ENCODE measurements at regions not wholly inside any gene's neighbourhood (a gene's known extent, or its start where the extent isn't known, plus 50 kb on each side); places are given as distances from the start of the nearest gene placed in this dataset.

DNA sequence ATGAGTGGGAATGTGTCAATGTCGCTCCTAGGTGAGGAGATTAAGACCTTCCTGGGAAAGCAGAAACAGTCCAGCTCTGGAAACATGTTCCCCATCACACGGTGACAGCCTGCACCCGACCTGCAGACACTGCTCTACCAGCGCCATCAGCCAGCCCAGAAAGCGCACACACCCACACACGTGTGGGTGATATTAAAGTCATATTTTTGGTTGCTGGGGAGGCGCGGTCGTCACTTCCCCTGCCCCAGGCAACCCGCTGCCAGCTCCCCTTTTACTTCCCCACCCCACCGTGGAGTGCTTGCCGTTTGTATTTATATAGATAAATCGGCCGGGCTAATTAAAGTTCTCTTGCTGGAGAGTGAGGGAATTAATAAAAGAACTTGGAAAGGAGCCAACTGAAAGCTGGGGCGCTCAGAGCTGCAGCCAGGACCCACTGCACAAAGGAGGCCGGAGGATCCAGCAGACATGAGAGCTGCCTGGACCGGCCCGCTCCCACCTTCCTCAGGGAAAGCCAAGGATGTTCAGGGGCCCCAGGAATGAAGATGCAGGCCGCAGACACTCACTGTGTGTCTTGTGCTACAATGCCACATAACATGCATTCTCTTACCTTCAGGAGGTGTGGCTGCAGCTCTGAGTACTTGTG lies 145.2 kb upstream of the UNC5B start:
- TF ChIP-seq, protein P1, sequence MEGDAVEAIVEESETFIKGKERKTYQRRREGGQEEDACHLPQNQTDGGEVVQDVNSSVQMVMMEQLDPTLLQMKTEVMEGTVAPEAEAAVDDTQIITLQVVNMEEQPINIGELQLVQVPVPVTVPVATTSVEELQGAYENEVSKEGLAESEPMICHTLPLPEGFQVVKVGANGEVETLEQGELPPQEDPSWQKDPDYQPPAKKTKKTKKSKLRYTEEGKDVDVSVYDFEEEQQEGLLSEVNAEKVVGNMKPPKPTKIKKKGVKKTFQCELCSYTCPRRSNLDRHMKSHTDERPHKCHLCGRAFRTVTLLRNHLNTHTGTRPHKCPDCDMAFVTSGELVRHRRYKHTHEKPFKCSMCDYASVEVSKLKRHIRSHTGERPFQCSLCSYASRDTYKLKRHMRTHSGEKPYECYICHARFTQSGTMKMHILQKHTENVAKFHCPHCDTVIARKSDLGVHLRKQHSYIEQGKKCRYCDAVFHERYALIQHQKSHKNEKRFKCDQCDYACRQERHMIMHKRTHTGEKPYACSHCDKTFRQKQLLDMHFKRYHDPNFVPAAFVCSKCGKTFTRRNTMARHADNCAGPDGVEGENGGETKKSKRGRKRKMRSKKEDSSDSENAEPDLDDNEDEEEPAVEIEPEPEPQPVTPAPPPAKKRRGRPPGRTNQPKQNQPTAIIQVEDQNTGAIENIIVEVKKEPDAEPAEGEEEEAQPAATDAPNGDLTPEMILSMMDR (IDR thresholded peaks at IDR 0.05; ENCODE audit: unreplicated experiment) = no peak
- peaks cover 27% of the 10 kb centered on the region for H3K4me1 Mint-ChIP-seq
- no peak overlapping the region for H3K27ac Mint-ChIP-seq
- DNase-seq (ENCODE audit: low spot score in 2 of 2, unreplicated experiment in 2 of 2) = no peak
- H3K4me3 Mint-ChIP-seq = no peak overlapping the region
- H3K36me3 Mint-ChIP-seq = no peaks in the 10 kb centered on the region
- H3K27me3 Mint-ChIP-seq (ENCODE audit: low read depth) = peaks cover 20% of the 10 kb centered on the region
- no peaks in the 10 kb centered on the region for H3K9me3 Mint-ChIP-seq

GRCh38 chr10:71068861-71069271 lies 143.5 kb upstream of the UNC5B start:
- peaks cover 28% of the 10 kb centered on the region for H3K27me3 Mint-ChIP-seq (ENCODE audit: low read depth)
- H3K36me3 Mint-ChIP-seq = no peaks in the 10 kb centered on the region
- peaks cover 20% of the 10 kb centered on the region for H3K4me1 Mint-ChIP-seq
- TF ChIP-seq, protein P1 (IDR thresholded peaks at IDR 0.05; ENCODE audit: unreplicated experiment) = no peak
- DNase-seq (ENCODE audit: low spot score in 2 of 2, unreplicated experiment in 2 of 2) = no peak
- no peak overlapping the region for H3K27ac Mint-ChIP-seq
- H3K9me3 Mint-ChIP-seq = no peaks in the 10 kb centered on the region
- H3K4me3 Mint-ChIP-seq = no peak overlapping the region

DNA sequence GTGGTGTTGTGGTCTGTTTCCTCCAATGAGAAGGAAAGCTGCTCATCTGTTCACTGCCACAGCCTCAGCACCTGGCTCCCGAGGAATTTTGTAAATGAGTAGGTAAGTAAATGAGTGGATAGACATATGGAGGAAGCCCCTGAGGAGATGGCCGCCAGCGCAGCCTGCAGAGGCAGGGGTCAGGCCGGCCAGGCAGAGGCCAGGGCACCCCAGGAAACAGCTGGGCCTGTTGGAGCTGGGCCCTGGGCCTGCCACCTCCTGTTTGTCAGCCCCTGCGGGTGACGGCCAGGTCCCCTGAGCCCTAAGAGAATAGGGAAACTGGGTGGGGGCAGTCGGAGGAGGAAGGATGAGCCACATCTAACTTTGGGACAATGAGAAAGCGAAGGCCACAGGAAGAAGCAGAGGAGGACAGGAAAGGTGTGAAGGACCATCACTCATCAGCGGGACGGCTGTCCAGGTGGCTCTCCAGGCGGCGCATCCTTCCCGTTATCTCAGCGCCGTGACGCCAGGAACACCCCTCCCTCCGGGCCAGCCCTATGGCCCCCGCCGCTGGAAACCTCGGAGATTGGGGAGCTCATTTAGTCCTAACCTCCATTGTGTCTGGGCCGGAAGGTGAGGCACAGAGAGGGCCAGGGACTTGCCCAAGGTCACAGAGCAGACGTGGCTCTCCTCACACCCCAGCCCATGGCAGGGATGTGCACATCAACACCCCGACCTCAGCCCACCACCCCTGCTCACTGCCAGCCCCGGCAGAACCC lies 142.3 kb upstream of the UNC5B start:
- Mint-ChIP-seq H3K4me1 (peaks cover 16% of the 10 kb centered on the region), H3K9me3 (no peaks in the 10 kb centered on the region), H3K36me3 (no peaks in the 10 kb centered on the region), H3K4me3 (no peak overlapping the region), H3K27me3 (ENCODE audit: low read depth) (peaks cover 31% of the 10 kb centered on the region), H3K27ac (no peak overlapping the region)
- TF ChIP-seq, protein P1 (IDR thresholded peaks at IDR 0.05; ENCODE audit: unreplicated experiment) = no peak
- no peak for DNase-seq (ENCODE audit: low spot score in 2 of 2, unreplicated experiment in 2 of 2)

- no peak overlapping the region for H3K4me3 Mint-ChIP-seq
- peaks cover 35% of the 10 kb centered on the region for H3K27me3 Mint-ChIP-seq (ENCODE audit: low read depth)
- peaks cover 19% of the 10 kb centered on the region for H3K4me1 Mint-ChIP-seq
- no peak overlapping the region for H3K27ac Mint-ChIP-seq
- TF ChIP-seq, protein P1 (IDR thresholded peaks at IDR 0.05; ENCODE audit: unreplicated experiment) = no peak
- no peak for DNase-seq (ENCODE audit: low spot score in 2 of 2, unreplicated experiment in 2 of 2)
- no peaks in the 10 kb centered on the region for H3K36me3 Mint-ChIP-seq
- H3K9me3 Mint-ChIP-seq = no peaks in the 10 kb centered on the region
Measured at GRCh38 chr10:71070741-71071140, 141.6 kb upstream of the UNC5B start.

- no peaks in the 10 kb centered on the region for H3K36me3 Mint-ChIP-seq
- TF ChIP-seq, protein P1 (IDR thresholded peaks at IDR 0.05; ENCODE audit: unreplicated experiment) = no peak
- peaks cover 16% of the 10 kb centered on the region for H3K4me1 Mint-ChIP-seq
- H3K4me3 Mint-ChIP-seq = no peak overlapping the region
- H3K27ac Mint-ChIP-seq = no peak overlapping the region
- DNase-seq (ENCODE audit: low spot score in 2 of 2, unreplicated experiment in 2 of 2) = no peak
- H3K27me3 Mint-ChIP-seq (ENCODE audit: low read depth) = peaks cover 47% of the 10 kb centered on the region
- H3K9me3 Mint-ChIP-seq = no peaks in the 10 kb centered on the region
Measured at GRCh38 chr10:71072131-71072822, 140.1 kb upstream of the UNC5B start.

Measured in mesothelial cell of epicardium (in vitro differentiated cells).